A673 (cell line): ENCODE measurements at regions not wholly inside any gene's neighbourhood (a gene's known extent, or its start where the extent isn't known, plus 50 kb on each side); places are given as distances from the start of the nearest gene placed in this dataset.

Source experiments
- BruUV-seq: library from RNA; stranded (reverse); fragments of 400-500 nt; replicated peaks from 2 replicates; lab custom pipeline; 2021; lab: Mats Ljungman, UMichigan
- CTCF ChIA-PET: fragments of 300-600 bp; sonication (Branson Sonifier 250); formaldehyde crosslinking; loops from one replicate; lab custom pipeline; 2022; ENCODE audit warnings: antibody characterized with exemption; lab: Charles Lee
- POLR2A ChIA-PET: fragments of 300-600 bp; sonication (Branson Sonifier 250); formaldehyde crosslinking; loops from one replicate; lab custom pipeline; 2022; ENCODE audit warnings: antibody characterized with exemption; ENCODE audit not compliant: low non-redundant PET; lab: Charles Lee
- DNase-seq: peaks from one replicate; pipeline ENCODE4 v3.0.0-alpha.2; 2015; ENCODE audit warnings: low spot score
- H3K27ac ChIP-seq: fragments of 200-600 bp; sonication (generic); 2 replicates; pipeline ENCODE4 v1.5.1; 2016; ENCODE audit warnings: mixed run types, low read depth, mild to moderate bottlenecking, mixed read lengths, antibody characterized with exemption, low read length; ENCODE audit not compliant: poor library complexity, severe bottlenecking
- H3K27me3 ChIP-seq: fragments of 200-600 bp; sonication (generic); replicated peaks from 2 replicates; pipeline ENCODE4 v1.6.1; 2017; ENCODE audit warnings: mixed run types, low read depth, mild to moderate bottlenecking, mixed read lengths, antibody characterized with exemption, low read length; ENCODE audit not compliant: insufficient read depth, poor library complexity
- H3K36me3 ChIP-seq: fragments of 200-600 bp; sonication (generic); 2 replicates; pipeline ENCODE4 v1.6.1; 2016; ENCODE audit warnings: mixed run types, mild to moderate bottlenecking, mixed read lengths, antibody characterized with exemption, low read length; ENCODE audit not compliant: insufficient read depth, poor library complexity, severe bottlenecking
- H3K4me1 ChIP-seq: fragments of 200-600 bp; sonication (generic); 2 replicates; pipeline ENCODE4 v1.6.1; 2017; ENCODE audit warnings: mixed run types, mild to moderate bottlenecking, mixed read lengths, antibody characterized with exemption, low read length; ENCODE audit not compliant: insufficient read depth, poor library complexity, severe bottlenecking
- H3K4me3 ChIP-seq: fragments of 200-600 bp; sonication (generic); 2 replicates; pipeline ENCODE4 v1.5.1; 2016; ENCODE audit warnings: low read depth, mixed run types, mild to moderate bottlenecking, mixed read lengths, low read length; ENCODE audit not compliant: poor library complexity, severe bottlenecking
- H3K9me3 ChIP-seq: fragments of 200-600 bp; sonication (generic); 2 replicates; pipeline ENCODE4 v1.6.1; 2016; ENCODE audit warnings: mixed run types, low read depth, mild to moderate bottlenecking, mixed read lengths, antibody characterized with exemption, low read length; ENCODE audit not compliant: poor library complexity, severe bottlenecking
- CTCF ChIP-seq: fragments of 300-800, 200-600 bp; sonication (generic); conservative IDR thresholded peaks from 2 replicates; pipeline ENCODE4 v1.5.1; 2017; ENCODE audit warnings: low read depth, mild to moderate bottlenecking, antibody characterized with exemption, low read length, moderate library complexity, mixed read lengths
- EZH2 ChIP-seq: fragments of 200-600 bp; sonication (generic); IDR thresholded peaks from 2 replicates; pipeline ENCODE4 v1.6.1; 2017; ENCODE audit warnings: borderline replicate concordance, low read depth, mild to moderate bottlenecking, mixed read lengths, antibody characterized with exemption, low read length; ENCODE audit not compliant: poor library complexity, severe bottlenecking
- intact Hi-C: fragments of 100-400 bp; cut with micrococcal nuclease; formaldehyde crosslinking; loops from one replicate; pipeline ENCODE4 v1.10.0; 2022; ENCODE audit not compliant: unreplicated experiment

GRCh38 chrX:69107747-69108401 lies 57.4 kb downstream of the PJA1 start:
- Histone ChIP-seq H3K36me3 (no peaks in the 10 kb centered on the region), H3K4me1 (peaks cover 22% of the 10 kb centered on the region), H3K4me3 (no peak overlapping the region), H3K27ac (peak overlapping the region; percentile 57), H3K27me3 (no peaks in the 10 kb centered on the region), H3K9me3 (no peaks in the 10 kb centered on the region)
- intact Hi-C loops, result no loop called here
- BruUV-seq, result no TSS peak
- DNase-seq, result no peak
- CTCF ChIA-PET, result interaction anchor here (1.0 kb wide), 1 partner anchor 14 kb away, joined by 3 read pairs; no protein-coding TSS in a partner anchor
- POLR2A ChIA-PET, result no interaction called here
- TF ChIP-seq EZH2 (no peak), CTCF (no peak)

- Histone ChIP-seq H3K27me3 (no peaks in the 10 kb centered on the region), H3K36me3 (no peaks in the 10 kb centered on the region), H3K27ac (peak overlapping the region; percentile 57), H3K4me1 (peaks cover 22% of the 10 kb centered on the region), H3K4me3 (no peak overlapping the region), H3K9me3 (no peaks in the 10 kb centered on the region)
- BruUV-seq, result no TSS peak
- TF ChIP-seq EZH2 (no peak), CTCF (no peak)
- CTCF ChIA-PET, result interaction anchor here (1.0 kb wide), 1 partner anchor 13 kb away, joined by 3 read pairs; no protein-coding TSS in a partner anchor
- POLR2A ChIA-PET, result no interaction called here
- DNase-seq, result peak; percentile 48
- intact Hi-C loops, result no loop called here
These were observed 58.0 kb downstream of the PJA1 start for GRCh38 chrX:69107231-69107739.

- no peaks in the 10 kb centered on the region for H3K9me3 ChIP-seq
- ChIA-PET CTCF (no interaction called here), POLR2A (no interaction called here)
- intact Hi-C loops, result no loop called here
- TF ChIP-seq EZH2 (no peak), CTCF (no peak)
- no peaks in the 10 kb centered on the region for H3K36me3 ChIP-seq
- peaks cover 18% of the 10 kb centered on the region for H3K4me1 ChIP-seq
- no TSS peak for BruUV-seq
- no peak for DNase-seq
- no peaks in the 10 kb centered on the region for H3K27me3 ChIP-seq
- H3K4me3 ChIP-seq, result no peak overlapping the region
- no peak overlapping the region for H3K27ac ChIP-seq
These were observed 60.4 kb downstream of the PJA1 start for GRCh38 chrX:69104756-69105434.
